SH-SY5Y (cell line): ENCODE measurements at regions not wholly inside any gene's neighbourhood (a gene's known extent, or its start where the extent isn't known, plus 50 kb on each side); places are given as distances from the start of the nearest gene placed in this dataset.

Experiments
- GATA2 ChIP-seq: IDR thresholded peaks from 2 replicates; pipeline ENCODE4 v1.6.1; 2011; ENCODE audit warnings: mild to moderate bottlenecking, low read depth, low read length
- GATA3 ChIP-seq: IDR thresholded peaks from 2 replicates; pipeline ENCODE4 v1.6.1; 2011; ENCODE audit warnings: low read depth, mild to moderate bottlenecking, low read length, moderate library complexity

GRCh38 chr18:76647322-76647721 lies 152.3 kb upstream of the ZNF516 start:
- TF ChIP-seq GATA2 = no peak
- TF ChIP-seq GATA3 = no peak

GRCh38 chr18:76644580-76644979 lies 149.5 kb upstream of the ZNF516 start:
- TF ChIP-seq GATA3 = no peak
- TF ChIP-seq GATA2 = no peak

GRCh38 chr18:76643996-76644395 lies 149.0 kb upstream of the ZNF516 start:
- TF ChIP-seq GATA2 = no peak
- TF ChIP-seq GATA3 = no peak

GRCh38 chr18:76643199-76643598 lies 148.2 kb upstream of the ZNF516 start:
- TF ChIP-seq GATA2 = no peak
- TF ChIP-seq GATA3 = no peak

GRCh38 chr18:76640438-76640837 lies 145.4 kb upstream of the ZNF516 start:
- no peak for TF ChIP-seq GATA3
- TF ChIP-seq GATA2 = no peak

GRCh38 chr18:76634564-76634963 lies 139.5 kb upstream of the ZNF516 start:
- TF ChIP-seq GATA3 = no peak
- no peak for TF ChIP-seq GATA2

- TF ChIP-seq GATA2 (no peak), GATA3 (no peak)
Observed at GRCh38 chr18:76633588-76634269, 138.7 kb upstream of the ZNF516 start.

GRCh38 chr18:76627444-76627843 lies 132.4 kb upstream of the ZNF516 start:
- TF ChIP-seq GATA2 (no peak), GATA3 (no peak)

GRCh38 chr18:76626991-76627390 lies 131.9 kb upstream of the ZNF516 start:
- TF ChIP-seq GATA3 (no peak), GATA2 (no peak)

- no peak for TF ChIP-seq GATA2
- no peak for TF ChIP-seq GATA3
Observed at GRCh38 chr18:76622651-76623050, 127.6 kb upstream of the ZNF516 start.

- TF ChIP-seq GATA2 (no peak), GATA3 (no peak)
Observed at GRCh38 chr18:76621782-76622495, 126.9 kb upstream of the ZNF516 start.

GRCh38 chr18:76621226-76621625 lies 126.2 kb upstream of the ZNF516 start:
- TF ChIP-seq GATA3 (no peak), GATA2 (no peak)

- no peak for TF ChIP-seq GATA3
- no peak for TF ChIP-seq GATA2
Observed at GRCh38 chr18:76620321-76621170, 125.5 kb upstream of the ZNF516 start.

GRCh38 chr18:76619621-76620315 lies 124.7 kb upstream of the ZNF516 start:
- TF ChIP-seq GATA3 (no peak), GATA2 (no peak)
